ENCODE measurements at regions not wholly inside any gene's neighbourhood (a gene's known extent, or its start where the extent isn't known, plus 50 kb on each side); places are given as distances from the start of the nearest gene placed in this dataset.

GRCh38 chr6:55033016-55033546, 141.2 kb upstream of the HCRTR2 start:
- TF ChIP-seq CTCF (conservative IDR thresholded peaks at IDR 0.05; ENCODE audit: low read length) (no peak), EZH2phosphoT487 (IDR thresholded peaks at IDR 0.05; ENCODE audit: borderline replicate concordance, low read depth, low read length) (no peak)
